ENCODE measurements at regions not wholly inside any gene's neighbourhood (a gene's known extent, or its start where the extent isn't known, plus 50 kb on each side); places are given as distances from the start of the nearest gene placed in this dataset.

- TF ChIP-seq NRF1 (conservative IDR thresholded peaks at IDR 0.05; ENCODE audit: low read depth, low read length) (no peak), TCF3 (IDR thresholded peaks at IDR 0.05; ENCODE audit: borderline replicate concordance, insufficient read depth, low read depth, low read length) (no peak), HDAC6 (IDR thresholded peaks at IDR 0.05; ENCODE audit: unreplicated experiment) (no peak), SIN3A (IDR thresholded peaks at IDR 0.05; ENCODE audit: low read depth, low read length) (no peak)
These were observed 1950.4 kb downstream of the SUCLG1 start (continued) for GRCh38 chr2:82508702-82509101.

- Histone ChIP-seq H3K27ac (ENCODE audit: control insufficient read depth, insufficient read depth) (no peak overlapping the region), H3K27me3 (replicated peaks in 1 of 2; ENCODE audit: control insufficient read depth in 2 of 2, insufficient read depth in 2 of 2, low read length in 1 of 2) (no peaks in the 10 kb centered on the region), H4K20me1 (ENCODE audit: control insufficient read depth, insufficient read depth) (no peaks in the 10 kb centered on the region), H3K4me3 (no peak overlapping the region), H3K79me2 (ENCODE audit: control insufficient read depth, insufficient read depth, low read length) (no peaks in the 10 kb centered on the region), H3K36me3 (ENCODE audit: control insufficient read depth in 2 of 2, insufficient read depth in 2 of 2, low read length in 1 of 2) (no peaks in the 10 kb centered on the region), H3K9me3 (replicated peaks; ENCODE audit: control insufficient read depth, insufficient read depth, low read length) (no peaks in the 10 kb centered on the region), H2AFZ (ENCODE audit: control insufficient read depth, low read depth, low read length) (no peak overlapping the region), H3K9ac (ENCODE audit: control insufficient read depth, insufficient read depth, low read length) (no peak overlapping the region), H3K4me1 (ENCODE audit: control insufficient read depth, insufficient read depth, low read length) (no peaks in the 10 kb centered on the region), H3K4me2 (ENCODE audit: control insufficient read depth, insufficient read depth) (no peak overlapping the region)
- in situ Hi-C loops (cut with MboI), result no loop called here
- CTCF ChIA-PET, result no interaction called here
- POLR2A ChIA-PET, result no interaction called here
- FAIRE-seq, result no peak
- no TSS peak for BruUV-seq (replicated peaks)
- SMC1A ChIA-PET (ENCODE audit: uncharacterized antibody, unreplicated experiment), result interaction anchor here (0.7 kb wide), 1 partner anchor 169 kb away, joined by 3 read pairs; no protein-coding TSS in a partner anchor
- ATAC-seq, result no peak
- RAD21 ChIA-PET (ENCODE audit: unreplicated experiment), result no interaction called here
- DNase-seq (ENCODE audit: low read depth, low spot score), result no peak
- no peak for TF ChIP-seq SMAD1 (IDR thresholded peaks at IDR 0.05; ENCODE audit: low read depth, partially characterized antibody)
- TF ChIP-seq RCOR1 (conservative IDR thresholded peaks at IDR 0.05; ENCODE audit: low read depth, low read length), result no peak
- TF ChIP-seq RELB (IDR thresholded peaks at IDR 0.05; ENCODE audit: low read depth), result no peak
- no peak for TF ChIP-seq ZZZ3 (IDR thresholded peaks at IDR 0.05; ENCODE audit: control insufficient read depth, insufficient read length, low read depth)
- TF ChIP-seq POLR2A (IDR thresholded peaks at IDR 0.05; ENCODE audit: low read depth, low read length), result no peak
- no peak for TF ChIP-seq POU2F2 (IDR thresholded peaks at IDR 0.05; ENCODE audit: borderline replicate concordance, low read depth, low read length)
- no peak for TF ChIP-seq BCLAF1 (IDR thresholded peaks at IDR 0.05)
- no peak for TF ChIP-seq TAF1 (IDR thresholded peaks at IDR 0.05; ENCODE audit: borderline replicate concordance, low read depth, low read length)
- no peak for TF ChIP-seq ESRRA (IDR thresholded peaks at IDR 0.05; ENCODE audit: low read length)
- TF ChIP-seq MLLT1 (IDR thresholded peaks at IDR 0.05), result no peak
- WGBS (ENCODE audit: insufficient coverage, insufficient replicate concordance, low lambda C conversion rate, missing lambda C conversion rate), result 20% methylated on average over 11 of the region's 11 CpGs
- intact Hi-C loops (cut with micrococcal nuclease; ENCODE audit: unreplicated experiment), result no loop called here
These were observed 1951.4 kb downstream of the SUCLG1 start for GRCh38 chr2:82507657-82508056.
